Activated CD8-positive, alpha-beta memory T cell treated with anti-CD3 and anti-CD28 coated beads for 36 hours (primary cell): ENCODE measurements at regions not wholly inside any gene's neighbourhood (a gene's known extent, or its start where the extent isn't known, plus 50 kb on each side); places are given as distances from the start of the nearest gene placed in this dataset.

ENCODE experiments used
- CTCF ChIA-PET: fragments of 350-600 bp; sonication (Branson Sonifier 250); formaldehyde crosslinking; loops from one replicate; lab custom pipeline; 2021; ENCODE audit warnings: antibody characterized with exemption; lab: Charles Lee
- POLR2A ChIA-PET: fragments of 350-600 bp; sonication (Branson Sonifier 250); formaldehyde crosslinking; loops from one replicate; lab custom pipeline; 2021; ENCODE audit warnings: antibody characterized with exemption; lab: Charles Lee

DNA sequence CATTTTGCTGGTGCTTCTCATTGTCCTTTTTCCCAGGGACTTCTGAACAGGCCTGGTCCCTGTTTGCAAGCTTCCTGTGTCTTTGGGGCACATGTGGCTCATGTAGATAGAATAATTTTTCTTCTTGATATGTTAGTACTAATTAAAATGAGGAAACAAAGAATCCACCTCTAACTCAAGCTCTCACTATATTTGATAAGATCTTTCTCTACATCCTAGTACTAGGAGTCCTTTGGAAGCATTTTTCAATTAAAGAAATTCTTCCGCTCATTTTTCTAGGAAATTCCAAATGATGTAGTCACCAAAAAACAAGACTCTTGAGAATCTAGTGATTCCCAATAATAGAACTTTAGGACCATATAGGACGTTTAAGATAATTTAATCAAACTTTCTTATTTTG lies 165.3 kb downstream of the SEC61B start:
- POLR2A ChIA-PET, result no interaction called here
- CTCF ChIA-PET, result no interaction called here

DNA sequence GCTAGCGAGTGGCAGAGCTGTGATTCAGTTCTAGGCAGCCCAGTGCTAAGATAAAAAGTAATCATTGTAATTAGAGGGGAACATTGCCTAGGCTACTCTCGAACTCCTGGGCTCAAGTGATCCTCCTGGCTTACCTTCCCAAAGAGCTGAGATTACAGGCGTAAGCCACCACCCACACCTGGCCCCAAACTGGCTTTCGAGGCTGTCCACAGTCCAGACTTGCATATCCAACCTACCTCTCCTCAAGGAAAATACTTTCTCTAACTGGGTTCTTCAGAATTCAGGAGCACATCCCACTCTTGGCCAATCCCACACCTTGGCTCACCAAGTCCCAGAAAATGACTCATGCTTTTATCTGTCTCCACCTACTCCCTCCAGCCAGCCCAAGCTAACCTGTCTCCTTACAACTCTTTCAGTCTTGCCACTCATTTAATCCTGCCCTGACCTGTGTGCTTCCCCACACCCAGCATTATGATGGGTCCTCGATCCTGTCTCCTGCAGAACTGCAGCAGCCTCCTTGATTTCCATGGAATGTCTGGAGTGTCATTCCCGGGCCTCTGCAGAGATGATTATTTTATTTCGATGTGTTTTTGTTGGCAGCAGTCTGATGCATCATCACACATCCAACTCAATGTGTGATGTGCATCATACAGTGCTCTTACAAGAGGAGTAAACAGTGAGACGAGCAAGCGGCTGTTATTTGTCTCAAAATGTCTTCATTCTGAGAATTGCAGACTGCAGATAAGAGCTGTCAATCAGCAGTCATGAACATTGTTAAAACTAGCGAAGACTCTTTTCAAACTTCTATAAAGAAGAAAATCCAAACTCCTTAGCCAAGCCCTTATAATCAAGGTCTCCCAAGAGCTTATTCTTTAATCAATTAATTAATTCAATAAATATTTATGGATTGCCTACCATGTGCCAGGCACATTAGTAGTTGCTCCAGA lies 167.3 kb downstream of the SEC61B start:
- ChIA-PET POLR2A (no interaction called here), CTCF (no interaction called here)

- POLR2A ChIA-PET, result no interaction called here
These were observed 170.0 kb downstream of the SEC61B start for GRCh38 chr9:99391937-99392594.

GRCh38 chr9:99392986-99393385 lies 170.9 kb downstream of the SEC61B start:
- CTCF ChIA-PET, result no interaction called here

More at GRCh38 chr9:99391937-99392594, 170.0 kb downstream of the SEC61B start:
- CTCF ChIA-PET, result no interaction called here

DNA sequence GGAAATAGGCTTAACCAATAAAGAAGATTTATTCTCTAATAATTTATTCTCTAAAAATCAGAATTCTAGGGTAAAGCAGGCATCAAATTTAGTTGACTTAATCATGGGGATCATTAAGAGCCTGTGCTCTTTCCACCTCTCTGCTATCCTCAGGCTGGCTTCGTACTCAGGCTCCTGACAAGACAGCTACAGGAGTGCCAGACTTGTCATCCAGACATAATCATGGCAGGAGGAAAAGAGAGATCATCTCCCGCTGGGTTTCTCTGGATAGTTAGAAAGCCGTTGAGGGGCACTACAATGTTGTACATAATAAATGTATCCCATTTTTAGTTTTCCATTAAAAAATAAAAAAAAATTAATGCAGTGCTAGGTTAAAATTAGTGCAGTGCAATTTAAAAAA lies 171.9 kb downstream of the SEC61B start:
- CTCF ChIA-PET, result no interaction called here
- POLR2A ChIA-PET, result no interaction called here

More at GRCh38 chr9:99392986-99393385, 170.9 kb downstream of the SEC61B start:
- POLR2A ChIA-PET, result no interaction called here

DNA sequence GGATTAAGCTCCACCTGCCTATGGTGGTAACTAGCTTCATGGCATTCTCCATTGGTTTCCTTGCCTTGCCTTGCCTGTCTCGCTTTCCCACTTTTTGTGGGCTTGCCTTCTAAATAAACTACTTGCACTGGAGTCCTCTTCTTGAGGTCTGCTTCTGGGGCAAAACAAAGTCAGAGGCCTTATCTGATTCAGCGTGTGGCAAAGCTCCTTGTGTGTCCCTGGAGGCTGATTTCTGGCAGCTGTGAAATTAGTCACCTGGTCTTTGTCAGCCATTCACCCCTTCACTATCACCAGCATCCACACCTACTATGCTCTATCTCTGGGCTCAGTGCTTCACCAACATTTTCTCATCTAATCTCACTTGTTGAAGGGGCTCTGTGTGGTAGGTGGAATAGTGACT lies 176.2 kb downstream of the SEC61B start:
- ChIA-PET CTCF (no interaction called here), POLR2A (no interaction called here)

- CTCF ChIA-PET, result no interaction called here
- POLR2A ChIA-PET, result no interaction called here
These were observed 177.4 kb downstream of the SEC61B start for GRCh38 chr9:99399474-99399873.

DNA sequence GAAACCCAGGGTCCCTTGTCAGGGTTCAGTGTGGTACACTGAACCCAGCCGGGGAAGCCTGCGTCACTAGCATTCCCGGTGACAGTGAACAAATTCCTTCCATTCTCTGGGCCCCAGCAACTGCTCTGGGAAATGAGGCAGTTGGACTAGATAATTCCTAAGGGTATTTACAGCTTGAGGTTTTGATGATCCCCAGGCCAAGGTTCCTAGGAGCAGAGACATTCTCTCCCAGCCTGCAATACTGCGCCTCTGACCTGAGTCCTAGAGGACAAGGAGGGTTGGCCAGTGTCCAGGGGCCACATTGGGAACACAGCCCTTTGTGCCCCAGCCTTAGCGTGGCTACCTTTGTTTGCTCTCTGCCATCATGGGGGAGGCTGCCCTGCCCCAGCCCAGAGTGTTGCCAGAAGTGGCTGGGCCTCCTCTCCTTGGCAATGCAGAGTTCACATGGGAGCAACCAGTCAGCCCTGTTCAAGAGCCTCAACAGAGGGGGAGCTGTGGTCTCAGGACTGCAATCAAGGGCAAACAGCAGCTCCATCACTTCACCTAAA lies 178.2 kb downstream of the SEC61B start:
- CTCF ChIA-PET, result no interaction called here
- POLR2A ChIA-PET, result no interaction called here

DNA sequence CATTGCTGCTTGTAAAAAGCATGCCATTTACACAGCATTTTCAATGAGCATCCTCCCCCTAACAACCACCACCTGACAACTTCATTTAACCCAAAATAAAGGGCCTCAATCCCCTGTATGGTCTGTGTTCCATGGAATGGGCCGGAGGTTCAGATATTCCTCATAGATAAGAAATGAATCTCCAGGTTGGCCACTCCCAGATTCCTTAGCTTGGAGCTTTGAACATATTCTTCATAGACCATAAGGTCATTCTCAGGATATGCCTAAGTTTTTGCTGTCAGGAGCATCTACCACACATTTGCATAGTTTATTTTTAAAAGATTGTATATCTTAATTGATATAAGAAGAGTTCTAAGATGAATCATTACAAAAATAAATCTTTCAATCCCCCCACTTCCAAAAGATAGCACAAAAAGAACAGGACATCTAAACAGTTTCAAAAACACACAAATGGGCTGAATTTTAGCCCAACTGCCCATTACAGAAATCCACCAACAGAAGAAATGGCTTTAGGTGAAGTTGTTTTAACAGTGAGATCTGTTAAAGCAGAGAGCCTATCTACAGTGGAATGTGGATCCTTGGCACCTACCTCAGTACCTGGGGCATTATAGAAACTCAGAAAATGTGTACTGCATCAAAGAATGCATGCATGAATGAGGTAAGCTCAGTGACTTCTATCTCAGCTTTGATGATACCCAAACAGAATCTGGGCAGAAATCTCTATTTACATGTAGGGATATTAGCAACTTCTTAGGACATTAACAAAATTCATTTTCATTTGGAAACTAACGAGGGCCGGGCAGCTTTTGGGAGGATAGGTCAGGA lies 179.8 kb downstream of the SEC61B start:
- CTCF ChIA-PET, result no interaction called here

GRCh38 chr9:99403371-99403770 lies 181.3 kb downstream of the SEC61B start:
- ChIA-PET POLR2A (no interaction called here), CTCF (no interaction called here)

More for the DNA sequence above, 179.8 kb downstream of the SEC61B start:
- POLR2A ChIA-PET, result no interaction called here

GRCh38 chr9:99405359-99405758 lies 183.3 kb downstream of the SEC61B start:
- ChIA-PET CTCF (no interaction called here), POLR2A (no interaction called here)

GRCh38 chr9:99406939-99407338 lies 184.9 kb downstream of the SEC61B start:
- POLR2A ChIA-PET, result no interaction called here
- CTCF ChIA-PET, result no interaction called here

GRCh38 chr9:99411068-99411467 lies 189.0 kb downstream of the SEC61B start:
- CTCF ChIA-PET, result no interaction called here
- POLR2A ChIA-PET, result no interaction called here

GRCh38 chr9:99411479-99412115 lies 189.5 kb downstream of the SEC61B start:
- CTCF ChIA-PET, result no interaction called here
- POLR2A ChIA-PET, result no interaction called here

DNA sequence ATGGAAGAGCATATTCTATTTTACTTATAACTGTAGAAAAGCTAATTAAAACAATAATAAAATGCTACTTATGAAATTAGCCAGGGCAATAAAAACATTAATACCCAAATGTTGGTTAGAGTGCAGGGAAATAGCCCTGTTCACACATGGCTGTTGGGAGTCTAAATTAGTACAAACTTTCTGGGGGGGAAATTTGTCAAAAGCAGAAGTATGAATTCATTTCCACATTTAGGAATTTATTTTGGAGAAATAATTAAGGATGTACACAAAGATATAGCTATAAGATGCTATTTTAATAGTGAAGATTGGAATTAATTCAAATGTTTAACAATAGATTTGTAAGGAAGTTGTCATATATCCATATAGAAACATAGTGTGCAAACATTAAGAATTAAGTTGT lies 190.5 kb downstream of the SEC61B start:
- CTCF ChIA-PET, result no interaction called here
- POLR2A ChIA-PET, result no interaction called here

DNA sequence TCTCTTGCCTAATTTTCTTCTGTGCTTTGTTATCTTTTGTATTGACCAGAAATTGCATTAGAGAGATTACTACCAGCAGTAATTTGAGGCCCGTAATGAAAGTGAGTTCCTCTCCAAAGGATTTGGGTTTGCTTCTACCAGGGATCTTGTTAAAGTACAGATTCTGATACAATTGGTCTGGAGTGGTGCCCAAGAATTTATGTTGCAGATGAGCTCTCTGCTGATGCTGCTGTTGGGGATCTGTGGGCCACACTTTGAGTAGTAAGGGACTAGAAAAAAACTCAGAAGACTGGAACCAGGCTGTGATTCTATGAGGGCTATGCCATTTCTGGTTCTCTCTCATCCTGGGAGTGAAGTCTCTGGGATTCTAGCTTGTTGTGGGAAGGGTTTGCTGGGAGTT lies 192.2 kb downstream of the SEC61B start:
- ChIA-PET CTCF (no interaction called here), POLR2A (no interaction called here)

GRCh38 chr9:99415606-99416005 lies 193.5 kb downstream of the SEC61B start:
- POLR2A ChIA-PET, result no interaction called here
- CTCF ChIA-PET, result no interaction called here

- CTCF ChIA-PET, result no interaction called here
- POLR2A ChIA-PET, result no interaction called here
These were observed 193.9 kb downstream of the SEC61B start for GRCh38 chr9:99416007-99416406.

GRCh38 chr9:99419070-99419469 lies 197.0 kb downstream of the SEC61B start:
- POLR2A ChIA-PET, result no interaction called here
- CTCF ChIA-PET, result interaction anchor here (0.6 kb wide), 1 partner anchor 10 kb away, joined by 3 read pairs; no protein-coding TSS in a partner anchor
